ENCODE measurements at regions not wholly inside any gene's neighbourhood (a gene's known extent, or its start where the extent isn't known, plus 50 kb on each side); places are given as distances from the start of the nearest gene placed in this dataset.
"Not testable (repeated sequence)": the region's sequence is repeated elsewhere in the genome, so short reads cannot be mapped to it uniquely, and the experiment has no call there.

DNA sequence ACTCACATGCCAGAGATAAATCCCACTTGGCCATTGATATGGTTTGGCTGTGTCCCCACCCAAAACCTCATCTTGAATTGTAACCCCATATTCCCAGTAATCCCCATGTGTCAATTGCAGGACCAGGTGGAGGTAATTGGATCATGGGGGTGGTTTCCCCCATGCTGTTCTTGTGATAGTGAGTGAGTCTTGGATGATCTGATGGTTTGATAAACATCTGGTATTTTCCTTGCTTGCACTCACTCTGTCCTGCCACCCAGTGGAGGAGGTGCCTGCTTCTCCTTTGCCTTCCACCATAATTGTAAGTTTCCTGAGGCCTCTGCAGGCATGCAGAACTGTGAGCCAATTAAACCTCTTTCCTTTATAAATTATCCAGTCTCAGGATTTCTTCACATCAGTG lies 50.4 kb upstream of the B3GAT2 start:
- DNase-seq (ENCODE audit: low read depth in 2 of 2); H3K4me3 ChIP-seq (replicated peaks in 1 of 2; ENCODE audit: low read depth in 2 of 2, low read length in 2 of 2): not testable (repeated sequence)

DNA sequence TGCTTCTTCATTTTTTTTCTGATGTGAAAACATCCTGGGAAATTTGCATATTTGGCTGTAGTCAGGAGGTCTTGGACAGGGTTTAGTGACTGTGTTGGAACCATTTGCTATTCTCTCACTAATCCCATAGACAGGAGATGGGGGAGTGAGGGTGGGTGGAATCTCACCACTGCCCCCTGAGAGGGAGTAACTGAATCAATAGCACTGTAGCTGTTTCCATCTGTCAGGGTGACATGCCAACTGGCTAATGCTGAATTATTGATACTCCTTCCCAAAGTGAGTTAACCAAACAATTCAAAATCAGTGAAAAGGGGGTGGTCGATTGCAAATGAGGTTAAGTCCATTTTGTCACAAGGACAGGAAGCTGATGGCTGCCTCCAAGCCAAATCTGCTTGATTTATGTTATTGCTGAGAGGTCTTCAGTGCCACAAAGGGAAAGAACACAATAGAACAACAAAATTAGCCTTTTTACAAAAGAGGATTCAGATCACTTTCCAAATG lies 55.1 kb upstream of the B3GAT2 start:
- no peak for DNase-seq (ENCODE audit: low read depth in 2 of 2)
- no peak overlapping the region for H3K4me3 ChIP-seq (replicated peaks in 1 of 2; ENCODE audit: low read depth in 2 of 2, low read length in 2 of 2)

GRCh38 chr6:71012866-71013469 lies 56.1 kb upstream of the B3GAT2 start:
- peak; percentile 69 to 71 for DNase-seq (ENCODE audit: low read depth in 2 of 2)
- H3K4me3 ChIP-seq (replicated peaks in 1 of 2; ENCODE audit: low read depth in 2 of 2, low read length in 2 of 2), result no peak overlapping the region
- peak; percentile 79 for TF ChIP-seq CTCF (IDR thresholded peaks at IDR 0.05; ENCODE audit: low read depth, low read length)

More for the DNA sequence above, 55.1 kb upstream of the B3GAT2 start:
- no peak for TF ChIP-seq CTCF (IDR thresholded peaks at IDR 0.05; ENCODE audit: low read depth, low read length)

- no peak for TF ChIP-seq CTCF (IDR thresholded peaks at IDR 0.05; ENCODE audit: low read depth, low read length)
- no peak overlapping the region for H3K4me3 ChIP-seq (replicated peaks in 1 of 2; ENCODE audit: low read depth in 2 of 2, low read length in 2 of 2)
- DNase-seq (ENCODE audit: low read depth in 2 of 2), result no peak
Observed at GRCh38 chr6:71015392-71015791, 58.5 kb upstream of the B3GAT2 start.

GRCh38 chr6:71028236-71028876 lies 71.5 kb upstream of the B3GAT2 start:
- TF ChIP-seq CTCF (IDR thresholded peaks at IDR 0.05; ENCODE audit: low read depth, low read length), result no peak
- no peak overlapping the region for H3K4me3 ChIP-seq (replicated peaks in 1 of 2; ENCODE audit: low read depth in 2 of 2, low read length in 2 of 2)
- DNase-seq (ENCODE audit: low read depth in 2 of 2), result no peak

GRCh38 chr6:71028877-71029252 lies 72.0 kb upstream of the B3GAT2 start:
- no peak overlapping the region for H3K4me3 ChIP-seq (replicated peaks in 1 of 2; ENCODE audit: low read depth in 2 of 2, low read length in 2 of 2)
- TF ChIP-seq CTCF (IDR thresholded peaks at IDR 0.05; ENCODE audit: low read depth, low read length), result no peak
- DNase-seq (ENCODE audit: low read depth in 2 of 2), result no peak

- TF ChIP-seq CTCF (IDR thresholded peaks at IDR 0.05; ENCODE audit: low read depth, low read length), result no peak
- H3K4me3 ChIP-seq (replicated peaks in 1 of 2; ENCODE audit: low read depth in 2 of 2, low read length in 2 of 2), result no peak overlapping the region
- no peak for DNase-seq (ENCODE audit: low read depth in 2 of 2)
Observed at GRCh38 chr6:71029555-71029954, 72.7 kb upstream of the B3GAT2 start.
